Mucosa of descending colon (tissue), 3 donors: ENCODE measurements at regions not wholly inside any gene's neighbourhood (a gene's known extent, or its start where the extent isn't known, plus 50 kb on each side); places are given as distances from the start of the nearest gene placed in this dataset.

ENCODE experiments used
- ATAC-seq: fragments of 200-7000 bp; cut with Tn5 transposase; one replicate; pipeline ENCODE4 v1.9.1; 2020; ENCODE audit warnings: mild to moderate bottlenecking, moderate library complexity
- DNase-seq, 3 donors: peaks; one replicate each; pipeline ENCODE4 v3.0.0-alpha.2; 2020
- H3K36me3 ChIP-seq: fragments of 200-600 bp; one replicate; pipeline ENCODE4 v1.8.0; 2021; ENCODE audit warnings: low read depth, mild to moderate bottlenecking
- H3K4me1 ChIP-seq: fragments of 200-600 bp; one replicate; pipeline ENCODE4 v1.8.0; 2021; ENCODE audit warnings: low read depth, mild to moderate bottlenecking
- H3K4me3 ChIP-seq: fragments of 200-600 bp; one replicate; pipeline ENCODE4 v1.8.0; 2021; ENCODE audit warnings: mild to moderate bottlenecking
- H3K9me3 ChIP-seq: fragments of 200-600 bp; one replicate; pipeline ENCODE4 v1.8.0; 2021; ENCODE audit warnings: mild to moderate bottlenecking
- intact Hi-C, 2 donors: fragments of 100-400 bp; cut with DNase I in 1 of 2; cut with micrococcal nuclease in 1 of 2; formaldehyde crosslinking; loops; one replicate each; pipeline versions ENCODE4 v1.11.0 to v1.11.1; 2022; cut with DNase I, micrococcal nuclease
- TF ChIP-seq, protein P1 (sequence below): fragments of 200-600 bp; IDR thresholded peaks from one replicate; pipeline ENCODE4 v1.8.0; 2022; ENCODE audit warnings: antibody characterized with exemption, mild to moderate bottlenecking
- donor health status: DM: no; HTN: no; CAD: no; lungs with moderate emphysema.
- donor health status: DM: no; HTN: no; CAD: no.
- donor health status: DM: no; HTN: yes; CAD: no.

- DNase-seq: no peak
- intact Hi-C loops: no loop called here
- no peaks in the 10 kb centered on the region for H3K4me1 ChIP-seq
- no peak for ATAC-seq
- H3K4me3 ChIP-seq: no peak overlapping the region
- TF ChIP-seq, protein P1, sequence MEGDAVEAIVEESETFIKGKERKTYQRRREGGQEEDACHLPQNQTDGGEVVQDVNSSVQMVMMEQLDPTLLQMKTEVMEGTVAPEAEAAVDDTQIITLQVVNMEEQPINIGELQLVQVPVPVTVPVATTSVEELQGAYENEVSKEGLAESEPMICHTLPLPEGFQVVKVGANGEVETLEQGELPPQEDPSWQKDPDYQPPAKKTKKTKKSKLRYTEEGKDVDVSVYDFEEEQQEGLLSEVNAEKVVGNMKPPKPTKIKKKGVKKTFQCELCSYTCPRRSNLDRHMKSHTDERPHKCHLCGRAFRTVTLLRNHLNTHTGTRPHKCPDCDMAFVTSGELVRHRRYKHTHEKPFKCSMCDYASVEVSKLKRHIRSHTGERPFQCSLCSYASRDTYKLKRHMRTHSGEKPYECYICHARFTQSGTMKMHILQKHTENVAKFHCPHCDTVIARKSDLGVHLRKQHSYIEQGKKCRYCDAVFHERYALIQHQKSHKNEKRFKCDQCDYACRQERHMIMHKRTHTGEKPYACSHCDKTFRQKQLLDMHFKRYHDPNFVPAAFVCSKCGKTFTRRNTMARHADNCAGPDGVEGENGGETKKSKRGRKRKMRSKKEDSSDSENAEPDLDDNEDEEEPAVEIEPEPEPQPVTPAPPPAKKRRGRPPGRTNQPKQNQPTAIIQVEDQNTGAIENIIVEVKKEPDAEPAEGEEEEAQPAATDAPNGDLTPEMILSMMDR: no peak
- H3K36me3 ChIP-seq: no peaks in the 10 kb centered on the region
- no peaks in the 10 kb centered on the region for H3K9me3 ChIP-seq
Observed at GRCh38 chr1:232471250-232471649, 158.7 kb downstream of the SIPA1L2 start.

DNA sequence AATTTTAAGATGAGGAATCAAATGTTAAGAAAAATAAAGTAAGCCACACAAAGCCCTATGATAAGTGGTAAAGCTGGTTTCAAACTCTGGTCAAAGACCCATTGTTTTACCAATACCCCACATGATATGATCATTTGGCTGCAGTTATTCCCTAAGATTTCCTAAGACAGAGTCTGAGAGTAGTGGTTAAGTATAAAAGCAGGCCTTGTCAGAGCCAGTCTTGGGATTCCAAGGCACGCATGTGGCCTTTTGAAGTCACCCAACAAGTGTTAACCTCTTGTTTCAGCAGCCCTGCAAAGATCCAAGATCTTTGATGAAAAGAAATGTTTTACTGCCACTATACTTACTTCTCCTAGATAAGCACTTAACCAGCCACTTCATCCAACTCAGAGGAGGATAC is 159.2 kb downstream of the SIPA1L2 start:
- ATAC-seq (no peak), DNase-seq (no peak)
- H3K36me3 ChIP-seq: no peaks in the 10 kb centered on the region
- H3K4me3 ChIP-seq: no peak overlapping the region
- TF ChIP-seq, protein P1: no peak
- no peaks in the 10 kb centered on the region for H3K4me1 ChIP-seq
- no peaks in the 10 kb centered on the region for H3K9me3 ChIP-seq
- intact Hi-C loops: no loop called here

DNA sequence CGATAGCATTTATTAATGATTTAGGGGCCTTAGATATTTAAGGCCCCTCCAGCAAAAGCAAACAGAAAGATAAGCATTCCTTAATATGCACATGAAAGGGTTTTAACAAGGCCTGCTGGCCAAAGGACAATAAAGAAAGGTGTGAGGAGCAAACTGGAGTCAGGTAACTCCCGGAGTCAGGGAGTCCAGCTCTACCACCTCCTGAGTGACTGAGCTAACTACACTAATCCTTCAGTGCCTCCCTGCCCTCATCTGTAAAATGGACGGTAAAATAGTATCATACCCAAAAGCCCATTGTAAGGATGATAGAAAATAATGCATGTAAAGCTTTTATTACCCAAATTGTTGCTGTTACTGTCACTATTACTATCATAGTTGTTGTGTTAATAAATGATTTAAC is 161.7 kb downstream of the SIPA1L2 start:
- TF ChIP-seq, protein P1: no peak
- Histone ChIP-seq H3K4me3 (no peak overlapping the region), H3K4me1 (no peaks in the 10 kb centered on the region), H3K9me3 (no peaks in the 10 kb centered on the region), H3K36me3 (no peaks in the 10 kb centered on the region)
- ATAC-seq (no peak), DNase-seq (no peak)
- intact Hi-C loops: no loop called here

DNA sequence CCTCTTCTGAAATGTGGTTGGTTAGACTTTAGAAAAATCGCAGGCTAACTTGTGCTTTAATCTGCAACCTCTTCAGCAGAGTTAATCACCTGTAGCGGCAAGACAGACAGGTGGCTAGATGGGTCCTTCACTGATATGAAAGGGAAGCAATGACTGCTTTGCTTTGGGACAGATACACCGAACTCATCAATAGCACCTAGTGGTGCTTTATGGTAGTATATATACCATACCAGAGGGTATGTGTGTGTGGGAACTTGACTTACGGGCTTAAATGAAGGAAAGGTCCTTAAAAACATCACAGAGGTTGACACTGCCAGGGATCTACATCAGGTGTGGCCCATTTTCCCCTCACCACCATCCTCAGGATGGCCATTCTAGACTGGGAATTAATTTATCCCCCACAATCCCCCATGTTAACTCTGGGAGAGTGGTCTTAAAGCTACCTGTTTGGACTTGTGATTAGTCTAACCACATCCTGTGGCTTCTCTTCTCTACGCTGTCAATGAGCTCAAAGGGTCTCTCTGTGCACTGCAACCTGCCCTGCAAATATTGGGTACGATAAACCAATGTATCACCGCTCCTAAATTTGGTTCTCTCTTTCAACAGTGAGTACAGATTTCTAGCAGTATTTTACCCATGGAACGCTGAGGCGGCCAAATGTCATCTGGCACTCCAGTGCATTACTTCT is 162.7 kb downstream of the SIPA1L2 start:
- Histone ChIP-seq H3K36me3 (no peaks in the 10 kb centered on the region), H3K4me3 (no peak overlapping the region), H3K4me1 (no peaks in the 10 kb centered on the region), H3K9me3 (no peaks in the 10 kb centered on the region)
- intact Hi-C loops: no loop called here
- TF ChIP-seq, protein P1: no peak
- ATAC-seq (no peak), DNase-seq (no peak)

DNA sequence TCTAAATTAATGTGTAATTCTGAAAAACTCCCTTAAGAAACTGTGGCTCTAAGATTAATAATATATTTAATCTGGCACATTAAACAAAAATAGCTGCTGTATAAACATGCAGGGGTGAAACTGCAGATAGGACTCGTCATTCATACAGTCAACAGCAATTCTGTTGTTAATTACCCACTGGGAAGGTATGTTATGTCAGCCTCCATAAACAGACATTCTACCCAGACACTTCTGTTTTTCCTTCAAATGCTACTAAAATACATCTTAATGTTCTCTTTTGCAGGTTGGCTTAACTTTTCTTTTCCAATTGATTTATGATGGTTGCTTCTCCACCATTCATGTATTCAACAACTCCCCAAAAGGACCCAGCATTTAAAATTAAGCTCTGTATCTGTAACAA is 165.6 kb downstream of the SIPA1L2 start:
- DNase-seq (no peak), ATAC-seq (no peak)
- no peak overlapping the region for H3K4me3 ChIP-seq
- no peaks in the 10 kb centered on the region for H3K4me1 ChIP-seq
- H3K9me3 ChIP-seq: no peaks in the 10 kb centered on the region
- TF ChIP-seq, protein P1: no peak
- no peaks in the 10 kb centered on the region for H3K36me3 ChIP-seq
- intact Hi-C loops: no loop called here

DNA sequence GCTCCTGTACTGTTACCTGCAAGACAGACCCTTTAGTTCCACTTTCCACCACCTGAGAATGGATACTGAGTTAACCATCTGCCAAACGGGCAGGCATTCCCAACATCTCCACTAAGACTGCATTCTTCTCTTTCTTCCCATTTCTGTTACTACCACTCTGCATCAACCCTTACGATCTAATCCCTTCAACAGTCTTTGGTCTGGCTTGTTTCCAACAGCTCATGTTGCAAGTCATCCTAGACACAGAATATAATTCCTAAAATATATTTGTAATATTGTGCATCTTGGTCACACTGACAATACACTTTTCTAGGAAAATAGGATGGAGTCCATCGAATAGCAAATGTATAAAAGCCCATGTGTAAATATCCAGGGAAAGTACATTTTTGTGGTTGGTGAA is 166.7 kb downstream of the SIPA1L2 start:
- TF ChIP-seq, protein P1: no peak
- H3K9me3 ChIP-seq: no peaks in the 10 kb centered on the region
- no peaks in the 10 kb centered on the region for H3K4me1 ChIP-seq
- intact Hi-C loops: no loop called here
- DNase-seq (no peak), ATAC-seq (no peak)
- no peaks in the 10 kb centered on the region for H3K36me3 ChIP-seq
- H3K4me3 ChIP-seq: no peak overlapping the region
